Keratinocyte (primary cell): ENCODE measurements at regions not wholly inside any gene's neighbourhood (a gene's known extent, or its start where the extent isn't known, plus 50 kb on each side); places are given as distances from the start of the nearest gene placed in this dataset.

Source experiments
- DNase-seq: peaks from one replicate; pipeline ENCODE4 v3.0.0-alpha.2; 2011; ENCODE audit warnings: low read depth, missing footprints, low spot score
- FAIRE-seq: peaks from 2 replicates; lab custom pipeline; 2011; peaks lifted over from hg19 to GRCh38; lab: Jason Lieb, UNC
- H2AFZ ChIP-seq: 2 replicates; pipeline ENCODE4 v1.6.0; 2012; ENCODE audit warnings: low read length, control low read depth, inconsistent platforms; ENCODE audit not compliant: control insufficient read depth
- H3K27ac ChIP-seq: 2 replicates; pipeline ENCODE4 v1.5.1; 2011; ENCODE audit warnings: low read length; ENCODE audit not compliant: control insufficient read depth, insufficient read depth
- H3K27me3 ChIP-seq: 3 replicates; pipeline ENCODE4 v1.6.0; 2011; ENCODE audit warnings: low read length; ENCODE audit not compliant: control insufficient read depth, insufficient read depth; ENCODE audit errors: extremely low read depth
- H3K36me3 ChIP-seq, 2 experiments: 2 replicates in 1 of 2; 3 replicates in 1 of 2; pipeline ENCODE4 v1.5.1; 2011; ENCODE audit warnings: low read length in 2 of 2, mild to moderate bottlenecking in 1 of 2; ENCODE audit not compliant: control insufficient read depth in 2 of 2, insufficient read depth in 2 of 2; ENCODE audit errors: extremely low read depth in 1 of 2
- H3K4me1 ChIP-seq: 3 replicates; pipeline ENCODE4 v1.5.1; 2011; ENCODE audit warnings: low read length; ENCODE audit not compliant: control insufficient read depth, insufficient read depth; ENCODE audit errors: extremely low read depth
- H3K4me2 ChIP-seq: 3 replicates; pipeline ENCODE4 v1.6.0; 2011; ENCODE audit warnings: low read depth, low read length; ENCODE audit not compliant: control insufficient read depth, insufficient read depth; ENCODE audit errors: extremely low read depth
- H3K4me3 ChIP-seq, 3 experiments: fragments of 200-600 bp in 1 of 3; sonication (generic) in 1 of 3; 2 replicates in 2 of 3; 3 replicates in 1 of 3; pipeline ENCODE4 v1.5.1; 2011 to 2016; ENCODE audit warnings: low read length in 3 of 3, mild to moderate bottlenecking in 3 of 3, control low read depth in 2 of 3, inconsistent platforms in 1 of 3, low read depth in 1 of 3, mixed read lengths in 1 of 3, mixed run types in 1 of 3, moderate library complexity in 1 of 3; ENCODE audit not compliant: control insufficient read depth in 2 of 3, insufficient read depth in 2 of 3; ENCODE audit errors: extremely low read depth in 1 of 3
- H3K79me2 ChIP-seq: 2 replicates; pipeline ENCODE4 v1.6.0; 2012; ENCODE audit warnings: low read length; ENCODE audit not compliant: control insufficient read depth, insufficient read depth
- H3K9ac ChIP-seq: 3 replicates; pipeline ENCODE4 v1.6.0; 2011; ENCODE audit warnings: low read length; ENCODE audit not compliant: control insufficient read depth, insufficient read depth; ENCODE audit errors: extremely low read depth
- H3K9me1 ChIP-seq: 3 replicates; pipeline ENCODE4 v1.6.0; 2011; ENCODE audit warnings: low read length; ENCODE audit not compliant: control insufficient read depth, insufficient read depth; ENCODE audit errors: extremely low read depth
- H3K9me3 ChIP-seq: 2 replicates; pipeline ENCODE4 v1.5.1; 2012; ENCODE audit warnings: low read depth, low read length; ENCODE audit not compliant: control insufficient read depth
- H4K20me1 ChIP-seq: 3 replicates; pipeline ENCODE4 v1.6.0; 2011; ENCODE audit warnings: low read length; ENCODE audit not compliant: control insufficient read depth, insufficient read depth; ENCODE audit errors: extremely low read depth
- CTCF ChIP-seq, 3 experiments: IDR thresholded peaks in 1 of 3; conservative IDR thresholded peaks in 1 of 3; optimal IDR thresholded peaks in 1 of 3; 2 replicates in 2 of 3; 3 replicates in 1 of 3; pipeline versions ENCODE3 to v1.5.1; 2011; ENCODE audit warnings: low read length in 3 of 3, mild to moderate bottlenecking in 3 of 3, moderate library complexity in 2 of 3, control low read depth in 1 of 3, inconsistent platforms in 1 of 3; ENCODE audit not compliant: insufficient read depth in 2 of 3; ENCODE audit errors: extremely low read depth in 1 of 3
- EZH2 ChIP-seq: IDR thresholded peaks from one replicate; pipeline ENCODE4 v1.6.1; 2012; ENCODE audit warnings: inconsistent platforms, mild to moderate bottlenecking, low read length, moderate library complexity
- dilution Hi-C: fragments of 300-500 bp; cut with MboI; formaldehyde crosslinking; loops from one replicate; pipeline ENCODE4 v1.7.0; 2020; ENCODE audit warnings: low sequenced_read_pairs; ENCODE audit not compliant: extremely low pct_ligation_motif_present

- Histone ChIP-seq H4K20me1 (no peaks in the 10 kb centered on the region), H3K27ac (no peak overlapping the region), H3K27me3 (peaks cover 3% of the 10 kb centered on the region), H3K4me3 (no peak overlapping the region), H3K4me2 (no peak overlapping the region), H3K9me1 (no peaks in the 10 kb centered on the region), H2AFZ (no peak overlapping the region), H3K4me1 (no peaks in the 10 kb centered on the region), H3K36me3 (no peaks in the 10 kb centered on the region), H3K9me3 (no peaks in the 10 kb centered on the region), H3K9ac (no peak overlapping the region), H3K79me2 (no peaks in the 10 kb centered on the region)
- no peak for DNase-seq
- FAIRE-seq: no peak
- dilution Hi-C loops: no loop called here
- TF ChIP-seq EZH2: no peak
- TF ChIP-seq CTCF (optimal IDR thresholded peaks at IDR 0.05 in 1 of 3, IDR thresholded peaks at IDR 0.05 in 1 of 3, conservative IDR thresholded peaks at IDR 0.05 in 1 of 3; ENCODE audit: extremely low read depth in 1 of 3, insufficient read depth in 2 of 3, low read length in 3 of 3): no peak
Observed at GRCh38 chr21:35971824-35972223, 88.5 kb downstream of the SETD4 start.

DNA sequence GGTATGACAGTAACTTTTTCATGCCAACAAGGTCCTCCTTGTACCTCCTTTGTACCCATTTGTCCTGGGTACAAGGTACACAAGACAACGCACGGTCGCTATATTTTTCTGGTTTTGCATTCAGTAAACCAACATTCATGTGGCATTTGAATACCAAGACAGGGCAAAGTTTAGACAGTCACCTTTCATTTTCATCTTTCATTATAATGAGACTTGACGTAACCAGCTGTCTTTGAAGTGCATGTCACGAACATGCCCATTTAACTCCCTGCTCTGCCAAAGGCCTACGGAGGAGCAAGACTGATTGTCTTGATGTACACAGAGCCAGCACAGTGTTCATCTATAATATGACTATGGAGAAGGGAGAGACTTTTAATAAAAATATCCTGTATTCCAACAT is 91.0 kb downstream of the SETD4 start:
- H4K20me1 ChIP-seq: no peaks in the 10 kb centered on the region
- no peaks in the 10 kb centered on the region for H3K36me3 ChIP-seq
- DNase-seq (no peak), FAIRE-seq (no peak)
- no peaks in the 10 kb centered on the region for H3K27me3 ChIP-seq
- H3K9me1 ChIP-seq: no peaks in the 10 kb centered on the region
- no peak overlapping the region for H3K4me2 ChIP-seq
- H3K27ac ChIP-seq: no peak overlapping the region
- no peak overlapping the region for H3K4me3 ChIP-seq
- no peaks in the 10 kb centered on the region for H3K9me3 ChIP-seq
- no peaks in the 10 kb centered on the region for H3K79me2 ChIP-seq
- dilution Hi-C loops: no loop called here
- no peak overlapping the region for H2AFZ ChIP-seq
- H3K9ac ChIP-seq: no peak overlapping the region
- no peaks in the 10 kb centered on the region for H3K4me1 ChIP-seq
- TF ChIP-seq CTCF (optimal IDR thresholded peaks at IDR 0.05 in 1 of 3, IDR thresholded peaks at IDR 0.05 in 1 of 3, conservative IDR thresholded peaks at IDR 0.05 in 1 of 3; ENCODE audit: extremely low read depth in 1 of 3, insufficient read depth in 2 of 3, low read length in 3 of 3): no peak
- TF ChIP-seq EZH2: no peak
